ENCODE measurements at regions not wholly inside any gene's neighbourhood (a gene's known extent, or its start where the extent isn't known, plus 50 kb on each side); places are given as distances from the start of the nearest gene placed in this dataset.

DNA sequence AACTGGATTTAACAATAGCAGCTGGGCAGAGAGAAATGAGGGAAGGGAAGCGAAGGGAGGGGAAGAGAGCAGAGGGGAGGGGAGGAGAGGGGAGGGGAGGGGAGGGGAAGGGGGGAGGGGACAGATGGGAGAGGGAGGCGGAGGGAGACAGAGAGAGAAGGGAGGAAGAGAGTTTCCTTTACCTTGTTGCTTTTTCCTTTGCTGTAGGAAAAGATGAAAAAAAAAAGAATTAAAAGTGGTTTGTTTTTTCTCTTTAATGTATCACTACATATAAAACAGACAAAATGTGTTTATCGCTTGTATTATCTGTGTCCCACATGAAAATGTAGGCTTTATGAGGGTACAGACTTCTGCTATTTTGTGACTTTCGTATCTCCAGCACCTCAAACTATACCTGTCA is 190.4 kb upstream of the KYNU start:
- Histone ChIP-seq H3K27ac (ENCODE audit: insufficient read length, low read depth, low read length) (no peak overlapping the region), H3K27me3 (ENCODE audit: insufficient read depth, low read length) (no peaks in the 10 kb centered on the region), H3K14ac (ENCODE audit: insufficient read depth, low read length) (no peak overlapping the region), H3K23ac (ENCODE audit: insufficient read length, low read depth, low read length) (no peak overlapping the region), H2BK15ac (ENCODE audit: low read depth, low read length) (no peak overlapping the region), H4K5ac (ENCODE audit: insufficient read length, low read depth, low read length) (no peak overlapping the region), H4K91ac (ENCODE audit: insufficient read length, low read depth, low read length) (no peak overlapping the region), H3K23me2 (ENCODE audit: insufficient read length, low read depth, low read length, poor library complexity, severe bottlenecking) (no peaks in the 10 kb centered on the region), H2AFZ (ENCODE audit: low read length) (no peak overlapping the region), H3K9me3 (ENCODE audit: control insufficient read depth, low read depth, low read length) (no peaks in the 10 kb centered on the region), H3K4ac (ENCODE audit: low read depth, low read length) (no peak overlapping the region), H3K79me2 (ENCODE audit: insufficient read depth, low read length) (no peaks in the 10 kb centered on the region), H3K56ac (ENCODE audit: insufficient read length, low read depth, low read length) (no peak overlapping the region), H3K79me1 (ENCODE audit: insufficient read depth, low read depth, low read length, poor library complexity, severe bottlenecking) (no peaks in the 10 kb centered on the region), H3K4me2 (ENCODE audit: insufficient read depth, insufficient read length, low read length) (no peak overlapping the region), H2BK12ac (ENCODE audit: insufficient read length, low read depth, low read length) (no peak overlapping the region), H3K9ac (ENCODE audit: extremely low read depth, insufficient read length, low read length) (no peak overlapping the region), H3K18ac (ENCODE audit: insufficient read length, low read depth, low read length) (no peak overlapping the region), H2BK120ac (ENCODE audit: low read depth, low read length, poor library complexity, severe bottlenecking) (no peak overlapping the region), H2BK5ac (ENCODE audit: insufficient read length, low read length) (no peak overlapping the region), H3T11ph (ENCODE audit: low read length) (no peak overlapping the region), H3K4me1 (ENCODE audit: insufficient read depth, low read length) (no peaks in the 10 kb centered on the region), H2AK5ac (ENCODE audit: insufficient read length, low read length) (no peak overlapping the region), H2BK20ac (ENCODE audit: low read depth, low read length, poor library complexity, severe bottlenecking) (no peak overlapping the region), H4K8ac (replicated peaks; ENCODE audit: insufficient read length, low read depth, low read length) (no peak overlapping the region), H4K20me1 (ENCODE audit: control insufficient read depth, insufficient read depth, insufficient read length) (no peaks in the 10 kb centered on the region)
- H3K27me3 Mint-ChIP-seq (ENCODE audit: low read depth) = no peaks in the 10 kb centered on the region
- no peaks in the 10 kb centered on the region for H3K9me3 Mint-ChIP-seq
- peaks cover 15 to 19% of the 10 kb centered on the region in 2 experiments for H3K4me1 Mint-ChIP-seq
- H3K4me3 Mint-ChIP-seq = no peak overlapping the region
- H3K27ac Mint-ChIP-seq = no peak overlapping the region
- no peak for DNase-seq
- H3K36me3 Mint-ChIP-seq (ENCODE audit: insufficient read depth in 1 of 3, low read depth in 3 of 3) = no peaks in the 10 kb centered on the region
- WGBS (ENCODE audit: extremely low coverage, insufficient read length, low lambda C conversion rate) = no CpG with 5 or more reads among the region's 4 CpGs
- TF ChIP-seq, protein P1, sequence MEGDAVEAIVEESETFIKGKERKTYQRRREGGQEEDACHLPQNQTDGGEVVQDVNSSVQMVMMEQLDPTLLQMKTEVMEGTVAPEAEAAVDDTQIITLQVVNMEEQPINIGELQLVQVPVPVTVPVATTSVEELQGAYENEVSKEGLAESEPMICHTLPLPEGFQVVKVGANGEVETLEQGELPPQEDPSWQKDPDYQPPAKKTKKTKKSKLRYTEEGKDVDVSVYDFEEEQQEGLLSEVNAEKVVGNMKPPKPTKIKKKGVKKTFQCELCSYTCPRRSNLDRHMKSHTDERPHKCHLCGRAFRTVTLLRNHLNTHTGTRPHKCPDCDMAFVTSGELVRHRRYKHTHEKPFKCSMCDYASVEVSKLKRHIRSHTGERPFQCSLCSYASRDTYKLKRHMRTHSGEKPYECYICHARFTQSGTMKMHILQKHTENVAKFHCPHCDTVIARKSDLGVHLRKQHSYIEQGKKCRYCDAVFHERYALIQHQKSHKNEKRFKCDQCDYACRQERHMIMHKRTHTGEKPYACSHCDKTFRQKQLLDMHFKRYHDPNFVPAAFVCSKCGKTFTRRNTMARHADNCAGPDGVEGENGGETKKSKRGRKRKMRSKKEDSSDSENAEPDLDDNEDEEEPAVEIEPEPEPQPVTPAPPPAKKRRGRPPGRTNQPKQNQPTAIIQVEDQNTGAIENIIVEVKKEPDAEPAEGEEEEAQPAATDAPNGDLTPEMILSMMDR (conservative IDR thresholded peaks at IDR 0.05) = no peak

Data from H9 (cell line).